ENCODE measurements at regions not wholly inside any gene's neighbourhood (a gene's known extent, or its start where the extent isn't known, plus 50 kb on each side); places are given as distances from the start of the nearest gene placed in this dataset.
"Not testable (repeated sequence)": the region's sequence is repeated elsewhere in the genome, so short reads cannot be mapped to it uniquely, and the experiment has no call there.

DNA sequence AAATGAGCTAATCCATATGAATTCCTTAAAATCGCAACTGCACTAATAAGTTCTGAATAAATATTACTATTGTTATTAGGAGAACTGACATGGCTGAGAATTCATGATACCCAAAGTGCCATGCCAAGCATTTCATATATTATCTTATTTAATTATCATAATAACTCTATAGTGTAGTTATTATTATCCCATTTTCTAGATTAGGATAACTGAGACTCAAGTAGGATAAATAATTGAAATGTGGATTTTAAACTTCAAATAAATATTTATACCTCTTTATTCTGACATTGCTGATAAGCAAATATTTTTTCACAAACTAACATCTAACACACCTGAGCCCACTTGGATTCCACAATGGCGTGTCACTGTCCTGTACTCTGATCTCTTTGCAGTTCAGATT is 492.7 kb downstream of the IRS1 start:
- Histone ChIP-seq H3K36me3 (ENCODE audit: control insufficient read depth in 2 of 2, insufficient read depth in 2 of 2, low read length in 1 of 2) (no peaks in the 10 kb centered on the region), H3K4me1 (ENCODE audit: control insufficient read depth in 2 of 2, insufficient read depth in 2 of 2, low read length in 1 of 2) (no peaks in the 10 kb centered on the region), H3K4me3 (ENCODE audit: low read depth in 1 of 2, low read length in 2 of 2) (no peak overlapping the region), H3K27me3 (ENCODE audit: control insufficient read depth in 1 of 2, insufficient read depth in 2 of 2, low read length in 2 of 2) (no peaks in the 10 kb centered on the region), H3K9me3 (ENCODE audit: control insufficient read depth in 2 of 2, insufficient read depth in 1 of 2, low read depth in 1 of 2, low read length in 1 of 2) (no peaks in the 10 kb centered on the region), H3K27ac (ENCODE audit: low read depth in 2 of 2, low read length in 1 of 2) (no peak overlapping the region)
- 93 to 96% methylated on average over 2 of the region's 2 CpGs for WGBS, 2 donors

- Histone ChIP-seq H3K36me3 (ENCODE audit: control insufficient read depth in 2 of 2, insufficient read depth in 2 of 2, low read length in 1 of 2) (no peaks in the 10 kb centered on the region), H3K4me1 (ENCODE audit: control insufficient read depth in 2 of 2, insufficient read depth in 2 of 2, low read length in 1 of 2) (no peaks in the 10 kb centered on the region), H3K4me3 (ENCODE audit: low read depth in 1 of 2, low read length in 2 of 2) (no peak overlapping the region), H3K27ac (ENCODE audit: low read depth in 2 of 2, low read length in 1 of 2) (no peak overlapping the region), H3K27me3 (ENCODE audit: control insufficient read depth in 1 of 2, insufficient read depth in 2 of 2, low read length in 2 of 2) (no peaks in the 10 kb centered on the region), H3K9me3 (ENCODE audit: control insufficient read depth in 2 of 2, insufficient read depth in 1 of 2, low read depth in 1 of 2, low read length in 1 of 2) (no peaks in the 10 kb centered on the region)
- 73 to 83% methylated on average over 3 of the region's 3 CpGs for WGBS, 2 donors
These were observed 495.3 kb downstream of the IRS1 start for GRCh38 chr2:226304308-226304707.

DNA sequence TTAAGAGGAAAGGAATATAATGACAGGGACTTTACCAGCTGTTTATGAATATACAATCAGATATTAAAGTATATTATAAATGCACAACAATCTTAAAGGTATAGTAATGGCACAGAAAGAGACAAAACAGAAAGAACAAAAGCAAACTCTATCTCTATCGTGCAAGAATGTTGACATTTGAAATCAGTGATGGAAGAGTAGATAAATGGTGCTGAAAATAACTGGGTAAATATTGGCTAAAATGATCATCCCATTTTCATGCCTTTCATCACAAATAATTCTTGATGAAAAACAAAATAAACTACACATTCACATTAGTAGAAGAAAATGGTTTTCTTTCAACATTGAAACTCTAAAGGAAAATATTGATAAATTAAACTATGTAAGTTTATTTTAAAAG is 495.9 kb downstream of the IRS1 start:
- no peak overlapping the region for H3K4me3 ChIP-seq (ENCODE audit: low read depth in 1 of 2, low read length in 2 of 2)
- no peaks in the 10 kb centered on the region for H3K36me3 ChIP-seq (ENCODE audit: control insufficient read depth in 2 of 2, insufficient read depth in 2 of 2, low read length in 1 of 2)
- 15 to 26% methylated on average over 1 of the region's 1 CpG for WGBS, 2 donors
- no peaks in the 10 kb centered on the region for H3K27me3 ChIP-seq (ENCODE audit: control insufficient read depth in 1 of 2, insufficient read depth in 2 of 2, low read length in 2 of 2)
- no peaks in the 10 kb centered on the region for H3K4me1 ChIP-seq (ENCODE audit: control insufficient read depth in 2 of 2, insufficient read depth in 2 of 2, low read length in 1 of 2)
- H3K27ac ChIP-seq (ENCODE audit: low read depth in 2 of 2, low read length in 1 of 2): no peak overlapping the region
- H3K9me3 ChIP-seq (ENCODE audit: control insufficient read depth in 2 of 2, insufficient read depth in 1 of 2, low read depth in 1 of 2, low read length in 1 of 2): no peaks in the 10 kb centered on the region

- H3K27me3 ChIP-seq (ENCODE audit: control insufficient read depth in 1 of 2, insufficient read depth in 2 of 2, low read length in 2 of 2): no peaks in the 10 kb centered on the region
- no peaks in the 10 kb centered on the region for H3K4me1 ChIP-seq (ENCODE audit: control insufficient read depth in 2 of 2, insufficient read depth in 2 of 2, low read length in 1 of 2)
- H3K36me3 ChIP-seq (ENCODE audit: control insufficient read depth in 2 of 2, insufficient read depth in 2 of 2, low read length in 1 of 2): no peaks in the 10 kb centered on the region
- no peak overlapping the region for H3K27ac ChIP-seq (ENCODE audit: low read depth in 2 of 2, low read length in 1 of 2)
- 70 to 74% methylated on average over 5 of the region's 5 CpGs for WGBS, 2 donors
- H3K9me3 ChIP-seq (ENCODE audit: control insufficient read depth in 2 of 2, insufficient read depth in 1 of 2, low read depth in 1 of 2, low read length in 1 of 2): no peaks in the 10 kb centered on the region
- no peak overlapping the region for H3K4me3 ChIP-seq (ENCODE audit: low read depth in 1 of 2, low read length in 2 of 2)
These were observed 499.3 kb downstream of the IRS1 start for GRCh38 chr2:226300196-226300886.

DNA sequence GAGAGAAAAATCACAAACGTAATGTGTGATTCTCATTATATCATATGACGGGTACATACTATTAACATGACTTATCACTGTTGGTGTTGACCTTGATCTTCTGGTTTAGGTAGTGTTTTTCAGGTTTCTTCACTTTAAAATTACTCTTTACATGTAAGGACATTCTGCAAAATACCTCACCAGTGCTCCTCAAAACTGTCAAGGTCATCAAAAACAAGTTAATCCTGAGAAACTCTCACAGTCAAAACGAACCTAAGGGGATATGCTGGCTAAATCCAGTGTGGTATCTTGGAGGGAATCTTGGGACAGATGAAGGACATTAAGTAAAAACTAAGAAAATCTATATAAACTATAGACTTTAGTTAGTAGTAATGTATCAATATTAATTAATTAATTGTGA is 499.8 kb downstream of the IRS1 start:
- Histone ChIP-seq H3K4me1 (ENCODE audit: control insufficient read depth in 2 of 2, insufficient read depth in 2 of 2, low read length in 1 of 2) (no peaks in the 10 kb centered on the region), H3K4me3 (ENCODE audit: low read depth in 1 of 2, low read length in 2 of 2) (no peak overlapping the region), H3K9me3 (ENCODE audit: control insufficient read depth in 2 of 2, insufficient read depth in 1 of 2, low read depth in 1 of 2, low read length in 1 of 2) (no peaks in the 10 kb centered on the region), H3K27ac (ENCODE audit: low read depth in 2 of 2, low read length in 1 of 2) (no peak overlapping the region), H3K36me3 (ENCODE audit: control insufficient read depth in 2 of 2, insufficient read depth in 2 of 2, low read length in 1 of 2) (no peaks in the 10 kb centered on the region), H3K27me3 (ENCODE audit: control insufficient read depth in 1 of 2, insufficient read depth in 2 of 2, low read length in 2 of 2) (no peaks in the 10 kb centered on the region)
- whole genome bisulfite sequencing, 2 donors: 45% methylated on average over 3 of the region's 3 CpGs

GRCh38 chr2:226295681-226296080 is 503.9 kb downstream of the IRS1 start:
- H3K4me1 ChIP-seq (ENCODE audit: control insufficient read depth in 2 of 2, insufficient read depth in 2 of 2, low read length in 1 of 2): no peaks in the 10 kb centered on the region
- no peaks in the 10 kb centered on the region for H3K36me3 ChIP-seq (ENCODE audit: control insufficient read depth in 2 of 2, insufficient read depth in 2 of 2, low read length in 1 of 2)
- no peaks in the 10 kb centered on the region for H3K9me3 ChIP-seq (ENCODE audit: control insufficient read depth in 2 of 2, insufficient read depth in 1 of 2, low read depth in 1 of 2, low read length in 1 of 2)
- no peaks in the 10 kb centered on the region for H3K27me3 ChIP-seq (ENCODE audit: control insufficient read depth in 1 of 2, insufficient read depth in 2 of 2, low read length in 2 of 2)
- no peak overlapping the region for H3K4me3 ChIP-seq (ENCODE audit: low read depth in 1 of 2, low read length in 2 of 2)
- WGBS, 2 donors: 77 to 83% methylated on average over 3 of the region's 3 CpGs
- no peak overlapping the region for H3K27ac ChIP-seq (ENCODE audit: low read depth in 2 of 2, low read length in 1 of 2)

DNA sequence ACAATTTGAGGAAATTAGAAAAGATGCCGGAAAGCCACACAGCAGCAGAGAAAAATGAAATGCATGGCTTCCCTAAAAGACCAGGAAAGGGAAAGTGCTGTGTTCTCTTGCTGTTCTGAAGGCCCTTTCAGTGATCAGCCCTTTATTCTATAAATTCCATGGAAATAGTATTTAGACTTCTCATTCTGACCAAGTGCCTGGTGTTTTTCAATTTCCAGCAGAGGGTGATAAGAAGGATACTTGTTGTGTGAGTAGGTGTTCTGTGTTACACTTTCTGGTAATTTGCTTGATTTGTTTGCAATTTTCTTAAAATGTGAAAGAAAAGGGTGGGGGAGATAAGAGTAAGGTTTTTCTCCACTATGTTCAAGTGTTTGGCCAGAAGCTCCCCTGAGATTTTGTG is 504.5 kb downstream of the IRS1 start:
- Histone ChIP-seq H3K4me3 (ENCODE audit: low read depth in 1 of 2, low read length in 2 of 2) (no peak overlapping the region), H3K27ac (ENCODE audit: low read depth in 2 of 2, low read length in 1 of 2) (no peak overlapping the region), H3K9me3 (ENCODE audit: control insufficient read depth in 2 of 2, insufficient read depth in 1 of 2, low read depth in 1 of 2, low read length in 1 of 2) (no peaks in the 10 kb centered on the region), H3K4me1 (ENCODE audit: control insufficient read depth in 2 of 2, insufficient read depth in 2 of 2, low read length in 1 of 2) (no peaks in the 10 kb centered on the region), H3K36me3 (ENCODE audit: control insufficient read depth in 2 of 2, insufficient read depth in 2 of 2, low read length in 1 of 2) (no peaks in the 10 kb centered on the region), H3K27me3 (ENCODE audit: control insufficient read depth in 1 of 2, insufficient read depth in 2 of 2, low read length in 2 of 2) (no peaks in the 10 kb centered on the region)
- 0 to 7% methylated on average over 1 of the region's 1 CpG for WGBS, 2 donors

GRCh38 chr2:226291281-226291680 is 508.3 kb downstream of the IRS1 start:
- H3K9me3 ChIP-seq (ENCODE audit: control insufficient read depth in 2 of 2, insufficient read depth in 1 of 2, low read depth in 1 of 2, low read length in 1 of 2); H3K4me1 ChIP-seq (ENCODE audit: control insufficient read depth in 2 of 2, insufficient read depth in 2 of 2, low read length in 1 of 2); H3K27ac ChIP-seq (ENCODE audit: low read depth in 2 of 2, low read length in 1 of 2); H3K36me3 ChIP-seq (ENCODE audit: control insufficient read depth in 2 of 2, insufficient read depth in 2 of 2, low read length in 1 of 2); H3K4me3 ChIP-seq (ENCODE audit: low read depth in 1 of 2, low read length in 2 of 2); H3K27me3 ChIP-seq (ENCODE audit: control insufficient read depth in 1 of 2, insufficient read depth in 2 of 2, low read length in 2 of 2): not testable (repeated sequence)
- WGBS, 2 donors: 92 to 94% methylated on average over 1 of the region's 1 CpG

GRCh38 chr2:226286916-226287315 is 512.7 kb downstream of the IRS1 start:
- Histone ChIP-seq H3K9me3 (ENCODE audit: control insufficient read depth in 2 of 2, insufficient read depth in 1 of 2, low read depth in 1 of 2, low read length in 1 of 2) (no peaks in the 10 kb centered on the region), H3K4me3 (ENCODE audit: low read depth in 1 of 2, low read length in 2 of 2) (no peak overlapping the region), H3K27ac (ENCODE audit: low read depth in 2 of 2, low read length in 1 of 2) (no peak overlapping the region), H3K4me1 (ENCODE audit: control insufficient read depth in 2 of 2, insufficient read depth in 2 of 2, low read length in 1 of 2) (no peaks in the 10 kb centered on the region), H3K27me3 (ENCODE audit: control insufficient read depth in 1 of 2, insufficient read depth in 2 of 2, low read length in 2 of 2) (peaks cover 0 to 2% of the 10 kb centered on the region in 2 donors), H3K36me3 (ENCODE audit: control insufficient read depth in 2 of 2, insufficient read depth in 2 of 2, low read length in 1 of 2) (no peaks in the 10 kb centered on the region)
- WGBS, 2 donors: 65 to 68% methylated on average over 2 of the region's 2 CpGs

DNA sequence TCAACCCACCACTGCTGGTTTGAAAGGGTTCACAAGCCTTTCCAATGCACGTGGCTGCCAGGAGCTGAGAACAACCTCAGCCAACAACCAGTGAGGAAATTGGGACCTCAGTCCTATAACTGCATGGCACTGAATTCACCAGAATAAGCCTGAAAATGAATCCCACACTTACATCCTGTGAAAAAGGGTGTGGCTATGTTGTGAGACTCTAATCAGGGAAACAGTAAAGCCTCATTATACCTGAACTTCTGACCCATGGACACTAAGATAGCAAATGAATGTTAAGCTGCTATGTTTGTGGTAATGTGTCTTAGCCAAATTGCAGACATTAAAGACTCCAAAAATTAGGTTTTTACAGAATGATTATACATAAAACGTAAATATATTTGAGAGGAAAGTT is 515.8 kb downstream of the IRS1 start:
- H3K36me3 ChIP-seq (ENCODE audit: control insufficient read depth in 2 of 2, insufficient read depth in 2 of 2, low read length in 1 of 2): no peaks in the 10 kb centered on the region
- 52 to 67% methylated on average over 2 of the region's 2 CpGs for WGBS, 2 donors
- H3K4me3 ChIP-seq (ENCODE audit: low read depth in 1 of 2, low read length in 2 of 2): no peak overlapping the region
- H3K27me3 ChIP-seq (ENCODE audit: control insufficient read depth in 1 of 2, insufficient read depth in 2 of 2, low read length in 2 of 2): peaks cover 0 to 2% of the 10 kb centered on the region in 2 donors
- no peaks in the 10 kb centered on the region for H3K4me1 ChIP-seq (ENCODE audit: control insufficient read depth in 2 of 2, insufficient read depth in 2 of 2, low read length in 1 of 2)
- no peaks in the 10 kb centered on the region for H3K9me3 ChIP-seq (ENCODE audit: control insufficient read depth in 2 of 2, insufficient read depth in 1 of 2, low read depth in 1 of 2, low read length in 1 of 2)
- no peak overlapping the region for H3K27ac ChIP-seq (ENCODE audit: low read depth in 2 of 2, low read length in 1 of 2)
